ENCODE measurements at regions not wholly inside any gene's neighbourhood (a gene's known extent, or its start where the extent isn't known, plus 50 kb on each side); places are given as distances from the start of the nearest gene placed in this dataset.

GRCh38 chr5:101932599-101932998 lies 363.5 kb downstream of the SLCO4C1 start:
- no peak for DNase-seq
- no peaks in the 10 kb centered on the region for H3K27me3 Mint-ChIP-seq (ENCODE audit: unreplicated experiment)
- H3K27ac Mint-ChIP-seq (ENCODE audit: unreplicated experiment), result no peak overlapping the region
- TF ChIP-seq CTCF (IDR thresholded peaks at IDR 0.05; ENCODE audit: partially characterized antibody, unreplicated experiment), result no peak
- H3K4me1 Mint-ChIP-seq (ENCODE audit: low read depth, unreplicated experiment), result no peaks in the 10 kb centered on the region
- H3K4me3 Mint-ChIP-seq (ENCODE audit: unreplicated experiment), result no peak overlapping the region
- H3K36me3 Mint-ChIP-seq (ENCODE audit: unreplicated experiment), result no peaks in the 10 kb centered on the region
- H3K9me3 Mint-ChIP-seq (ENCODE audit: unreplicated experiment), result no peaks in the 10 kb centered on the region

- H3K4me3 Mint-ChIP-seq (ENCODE audit: unreplicated experiment), result no peak overlapping the region
- no peak for DNase-seq
- H3K27me3 Mint-ChIP-seq (ENCODE audit: unreplicated experiment), result no peaks in the 10 kb centered on the region
- no peak for TF ChIP-seq CTCF (IDR thresholded peaks at IDR 0.05; ENCODE audit: partially characterized antibody, unreplicated experiment)
- H3K27ac Mint-ChIP-seq (ENCODE audit: unreplicated experiment), result no peak overlapping the region
- no peaks in the 10 kb centered on the region for H3K36me3 Mint-ChIP-seq (ENCODE audit: unreplicated experiment)
- H3K4me1 Mint-ChIP-seq (ENCODE audit: low read depth, unreplicated experiment), result no peaks in the 10 kb centered on the region
- no peaks in the 10 kb centered on the region for H3K9me3 Mint-ChIP-seq (ENCODE audit: unreplicated experiment)
Observed at GRCh38 chr5:101929628-101930027, 366.5 kb downstream of the SLCO4C1 start.

- no peaks in the 10 kb centered on the region for H3K36me3 Mint-ChIP-seq (ENCODE audit: unreplicated experiment)
- no peaks in the 10 kb centered on the region for H3K4me1 Mint-ChIP-seq (ENCODE audit: low read depth, unreplicated experiment)
- no peaks in the 10 kb centered on the region for H3K27me3 Mint-ChIP-seq (ENCODE audit: unreplicated experiment)
- no peak overlapping the region for H3K27ac Mint-ChIP-seq (ENCODE audit: unreplicated experiment)
- H3K4me3 Mint-ChIP-seq (ENCODE audit: unreplicated experiment), result no peak overlapping the region
- no peaks in the 10 kb centered on the region for H3K9me3 Mint-ChIP-seq (ENCODE audit: unreplicated experiment)
- no peak for DNase-seq
- no peak for TF ChIP-seq CTCF (IDR thresholded peaks at IDR 0.05; ENCODE audit: partially characterized antibody, unreplicated experiment)
Observed at GRCh38 chr5:101917166-101917565, 378.9 kb downstream of the SLCO4C1 start.

GRCh38 chr5:101915554-101915953 lies 380.5 kb downstream of the SLCO4C1 start:
- H3K4me1 Mint-ChIP-seq (ENCODE audit: low read depth, unreplicated experiment), result no peaks in the 10 kb centered on the region
- no peak overlapping the region for H3K27ac Mint-ChIP-seq (ENCODE audit: unreplicated experiment)
- no peak for DNase-seq
- no peaks in the 10 kb centered on the region for H3K36me3 Mint-ChIP-seq (ENCODE audit: unreplicated experiment)
- no peak overlapping the region for H3K4me3 Mint-ChIP-seq (ENCODE audit: unreplicated experiment)
- TF ChIP-seq CTCF (IDR thresholded peaks at IDR 0.05; ENCODE audit: partially characterized antibody, unreplicated experiment), result no peak
- no peaks in the 10 kb centered on the region for H3K9me3 Mint-ChIP-seq (ENCODE audit: unreplicated experiment)
- no peaks in the 10 kb centered on the region for H3K27me3 Mint-ChIP-seq (ENCODE audit: unreplicated experiment)

GRCh38 chr5:101904736-101905135 lies 391.3 kb downstream of the SLCO4C1 start:
- H3K36me3 Mint-ChIP-seq (ENCODE audit: unreplicated experiment), result no peaks in the 10 kb centered on the region
- no peaks in the 10 kb centered on the region for H3K27me3 Mint-ChIP-seq (ENCODE audit: unreplicated experiment)
- no peak overlapping the region for H3K4me3 Mint-ChIP-seq (ENCODE audit: unreplicated experiment)
- no peak for TF ChIP-seq CTCF (IDR thresholded peaks at IDR 0.05; ENCODE audit: partially characterized antibody, unreplicated experiment)
- DNase-seq, result no peak
- H3K27ac Mint-ChIP-seq (ENCODE audit: unreplicated experiment), result no peak overlapping the region
- peaks cover 2% of the 10 kb centered on the region for H3K9me3 Mint-ChIP-seq (ENCODE audit: unreplicated experiment)
- peaks cover 10% of the 10 kb centered on the region for H3K4me1 Mint-ChIP-seq (ENCODE audit: low read depth, unreplicated experiment)

All from glutamatergic neuron (in vitro differentiated cells).